ENCODE measurements at regions not wholly inside any gene's neighbourhood (a gene's known extent, or its start where the extent isn't known, plus 50 kb on each side); places are given as distances from the start of the nearest gene placed in this dataset.

DNA sequence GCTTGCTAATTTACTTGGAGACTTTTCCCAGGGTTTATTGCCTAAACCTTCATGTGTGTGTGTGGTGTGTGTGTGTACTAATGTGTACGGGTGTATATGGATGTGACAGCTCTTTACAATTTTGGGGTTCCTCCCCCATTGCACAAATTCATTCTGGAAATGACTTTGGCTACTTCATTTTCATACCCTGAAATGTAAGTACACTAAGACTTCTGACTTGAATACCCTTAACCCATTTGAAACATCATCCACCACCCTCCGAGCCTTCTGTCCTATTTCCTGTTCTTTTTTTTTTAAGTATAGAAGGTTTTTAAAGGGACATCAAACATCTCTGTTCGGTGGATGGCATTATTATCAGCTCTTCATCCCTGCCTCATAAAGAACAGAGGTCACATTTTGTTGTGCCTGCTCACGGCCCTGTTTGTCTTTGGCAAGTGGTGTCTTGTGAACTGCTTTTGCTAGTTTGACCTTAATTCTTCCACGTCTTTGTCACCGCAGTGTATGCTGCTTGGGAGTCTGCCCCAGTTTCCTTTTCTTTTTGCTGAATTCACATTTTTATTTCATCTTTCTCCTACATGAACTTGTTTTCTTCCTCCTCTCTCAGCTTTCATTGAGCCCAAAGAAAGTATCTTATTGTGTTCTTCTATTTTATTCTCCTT lies 228.3 kb downstream of the FOXO1 start:
- TF ChIP-seq POLR2A (IDR thresholded peaks at IDR 0.05) (no peak), POLR2AphosphoS5 (IDR thresholded peaks at IDR 0.05) (no peak)
- TF ChIP-seq, protein P1, sequence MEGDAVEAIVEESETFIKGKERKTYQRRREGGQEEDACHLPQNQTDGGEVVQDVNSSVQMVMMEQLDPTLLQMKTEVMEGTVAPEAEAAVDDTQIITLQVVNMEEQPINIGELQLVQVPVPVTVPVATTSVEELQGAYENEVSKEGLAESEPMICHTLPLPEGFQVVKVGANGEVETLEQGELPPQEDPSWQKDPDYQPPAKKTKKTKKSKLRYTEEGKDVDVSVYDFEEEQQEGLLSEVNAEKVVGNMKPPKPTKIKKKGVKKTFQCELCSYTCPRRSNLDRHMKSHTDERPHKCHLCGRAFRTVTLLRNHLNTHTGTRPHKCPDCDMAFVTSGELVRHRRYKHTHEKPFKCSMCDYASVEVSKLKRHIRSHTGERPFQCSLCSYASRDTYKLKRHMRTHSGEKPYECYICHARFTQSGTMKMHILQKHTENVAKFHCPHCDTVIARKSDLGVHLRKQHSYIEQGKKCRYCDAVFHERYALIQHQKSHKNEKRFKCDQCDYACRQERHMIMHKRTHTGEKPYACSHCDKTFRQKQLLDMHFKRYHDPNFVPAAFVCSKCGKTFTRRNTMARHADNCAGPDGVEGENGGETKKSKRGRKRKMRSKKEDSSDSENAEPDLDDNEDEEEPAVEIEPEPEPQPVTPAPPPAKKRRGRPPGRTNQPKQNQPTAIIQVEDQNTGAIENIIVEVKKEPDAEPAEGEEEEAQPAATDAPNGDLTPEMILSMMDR (IDR thresholded peaks at IDR 0.05 in 8 of 11, conservative IDR thresholded peaks at IDR 0.05 in 3 of 11) = no peak
